PFSK-1 (cell line): ENCODE measurements at regions not wholly inside any gene's neighbourhood (a gene's known extent, or its start where the extent isn't known, plus 50 kb on each side); places are given as distances from the start of the nearest gene placed in this dataset.

Experiments
- POLR2AphosphoS5 ChIP-seq: IDR thresholded peaks from 2 replicates; pipeline ENCODE4 v1.6.1; 2012; ENCODE audit warnings: low read depth, mild to moderate bottlenecking, control low read depth, low read length, moderate library complexity
- SIN3A ChIP-seq: IDR thresholded peaks from 2 replicates; pipeline ENCODE4 v1.6.1; 2012; ENCODE audit warnings: mild to moderate bottlenecking, low read length, moderate library complexity, borderline replicate concordance; ENCODE audit not compliant: insufficient read depth
- TAF1 ChIP-seq: IDR thresholded peaks from 2 replicates; pipeline ENCODE4 v1.6.1; 2012; ENCODE audit warnings: low read length, control low read depth, borderline replicate concordance; ENCODE audit not compliant: insufficient read depth
- TF ChIP-seq, protein P1 (sequence below), 2 experiments: IDR thresholded peaks; 2 replicates each; pipeline versions ENCODE4 v1.6.1 to v1.8.0; 2011 to 2012; ENCODE audit warnings: low read depth in 2 of 2, low read length in 2 of 2, control low read depth in 1 of 2, inconsistent platforms in 1 of 2, mild to moderate bottlenecking in 1 of 2, moderate library complexity in 1 of 2; ENCODE audit not compliant: insufficient read depth in 1 of 2

DNA sequence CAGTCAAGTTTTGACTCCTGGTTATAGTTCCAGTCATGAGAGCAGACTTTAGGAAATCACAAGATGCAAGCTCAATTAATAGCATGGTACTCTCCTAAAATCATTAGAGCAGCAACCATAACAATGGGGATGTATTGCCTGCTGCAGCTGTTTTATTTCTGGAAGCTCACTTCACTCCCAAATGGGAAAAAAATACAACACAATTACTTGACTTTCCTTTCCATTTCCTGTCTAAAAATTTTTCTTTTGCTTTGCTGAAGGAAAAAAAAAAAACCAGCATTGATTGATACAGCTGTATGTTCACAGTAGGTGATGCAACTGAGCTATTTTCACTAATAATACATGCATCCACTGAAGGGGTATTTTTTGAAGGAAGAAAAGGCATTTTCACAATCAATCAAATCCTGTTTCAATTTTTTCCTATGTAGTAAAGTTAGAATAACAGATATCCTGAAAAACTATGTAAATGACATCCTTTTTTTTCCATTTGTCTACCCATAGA is 143.9 kb upstream of the NOVA1 start:
- TF ChIP-seq POLR2AphosphoS5 (no peak), TAF1 (no peak), SIN3A (no peak)
- TF ChIP-seq, protein P1, sequence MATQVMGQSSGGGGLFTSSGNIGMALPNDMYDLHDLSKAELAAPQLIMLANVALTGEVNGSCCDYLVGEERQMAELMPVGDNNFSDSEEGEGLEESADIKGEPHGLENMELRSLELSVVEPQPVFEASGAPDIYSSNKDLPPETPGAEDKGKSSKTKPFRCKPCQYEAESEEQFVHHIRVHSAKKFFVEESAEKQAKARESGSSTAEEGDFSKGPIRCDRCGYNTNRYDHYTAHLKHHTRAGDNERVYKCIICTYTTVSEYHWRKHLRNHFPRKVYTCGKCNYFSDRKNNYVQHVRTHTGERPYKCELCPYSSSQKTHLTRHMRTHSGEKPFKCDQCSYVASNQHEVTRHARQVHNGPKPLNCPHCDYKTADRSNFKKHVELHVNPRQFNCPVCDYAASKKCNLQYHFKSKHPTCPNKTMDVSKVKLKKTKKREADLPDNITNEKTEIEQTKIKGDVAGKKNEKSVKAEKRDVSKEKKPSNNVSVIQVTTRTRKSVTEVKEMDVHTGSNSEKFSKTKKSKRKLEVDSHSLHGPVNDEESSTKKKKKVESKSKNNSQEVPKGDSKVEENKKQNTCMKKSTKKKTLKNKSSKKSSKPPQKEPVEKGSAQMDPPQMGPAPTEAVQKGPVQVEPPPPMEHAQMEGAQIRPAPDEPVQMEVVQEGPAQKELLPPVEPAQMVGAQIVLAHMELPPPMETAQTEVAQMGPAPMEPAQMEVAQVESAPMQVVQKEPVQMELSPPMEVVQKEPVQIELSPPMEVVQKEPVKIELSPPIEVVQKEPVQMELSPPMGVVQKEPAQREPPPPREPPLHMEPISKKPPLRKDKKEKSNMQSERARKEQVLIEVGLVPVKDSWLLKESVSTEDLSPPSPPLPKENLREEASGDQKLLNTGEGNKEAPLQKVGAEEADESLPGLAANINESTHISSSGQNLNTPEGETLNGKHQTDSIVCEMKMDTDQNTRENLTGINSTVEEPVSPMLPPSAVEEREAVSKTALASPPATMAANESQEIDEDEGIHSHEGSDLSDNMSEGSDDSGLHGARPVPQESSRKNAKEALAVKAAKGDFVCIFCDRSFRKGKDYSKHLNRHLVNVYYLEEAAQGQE (IDR thresholded peaks at IDR 0.05; ENCODE audit: insufficient read depth in 1 of 2, low read depth in 2 of 2, low read length in 2 of 2): no peak
